Thyroid gland (tissue), 4 donors: ENCODE measurements at regions not wholly inside any gene's neighbourhood (a gene's known extent, or its start where the extent isn't known, plus 50 kb on each side); places are given as distances from the start of the nearest gene placed in this dataset.
"Not testable (repeated sequence)": the region's sequence is repeated elsewhere in the genome, so short reads cannot be mapped to it uniquely, and the experiment has no call there.

Experiments
- POLR2A ChIP-seq, 2 donors: fragments of 450-650 bp; IDR thresholded peaks; one replicate each; pipeline ENCODE4 v1.6.1; 2017; ENCODE audit warnings: antibody characterized with exemption in 2 of 2, mild to moderate bottlenecking in 2 of 2, moderate library complexity in 1 of 2
- TF ChIP-seq, protein P1 (sequence below), 6 experiments: fragments of 200-600 bp in 3 of 6; fragments of 450-650 bp in 3 of 6; sonication (generic) in 3 of 6; IDR thresholded peaks; one replicate each; pipeline ENCODE4 v1.5.1; 2016 to 2019; ENCODE audit warnings: antibody characterized with exemption in 6 of 6, mild to moderate bottlenecking in 2 of 6, inconsistent platforms in 1 of 6, moderate library complexity in 1 of 6

DNA sequence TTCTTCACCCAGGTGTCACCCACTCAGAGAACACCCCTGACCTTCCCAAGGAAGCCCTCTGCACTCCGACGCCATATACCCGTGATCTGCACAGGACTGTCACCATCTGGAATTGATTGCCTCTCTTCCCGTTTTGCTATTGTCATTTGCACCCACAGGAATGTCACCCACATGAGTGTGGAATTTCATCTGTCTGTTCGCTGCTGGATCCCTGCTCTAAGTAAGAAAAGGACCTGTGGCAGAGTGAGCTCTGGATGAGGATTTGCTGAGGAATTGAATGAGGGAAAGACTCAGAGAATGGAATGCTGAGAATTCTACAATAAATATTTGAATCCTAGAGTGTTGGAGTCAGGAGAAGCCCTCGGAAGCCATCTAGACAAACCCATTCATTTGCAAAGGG is 233.6 kb upstream of the SULF2 start:
- TF ChIP-seq, protein P1, sequence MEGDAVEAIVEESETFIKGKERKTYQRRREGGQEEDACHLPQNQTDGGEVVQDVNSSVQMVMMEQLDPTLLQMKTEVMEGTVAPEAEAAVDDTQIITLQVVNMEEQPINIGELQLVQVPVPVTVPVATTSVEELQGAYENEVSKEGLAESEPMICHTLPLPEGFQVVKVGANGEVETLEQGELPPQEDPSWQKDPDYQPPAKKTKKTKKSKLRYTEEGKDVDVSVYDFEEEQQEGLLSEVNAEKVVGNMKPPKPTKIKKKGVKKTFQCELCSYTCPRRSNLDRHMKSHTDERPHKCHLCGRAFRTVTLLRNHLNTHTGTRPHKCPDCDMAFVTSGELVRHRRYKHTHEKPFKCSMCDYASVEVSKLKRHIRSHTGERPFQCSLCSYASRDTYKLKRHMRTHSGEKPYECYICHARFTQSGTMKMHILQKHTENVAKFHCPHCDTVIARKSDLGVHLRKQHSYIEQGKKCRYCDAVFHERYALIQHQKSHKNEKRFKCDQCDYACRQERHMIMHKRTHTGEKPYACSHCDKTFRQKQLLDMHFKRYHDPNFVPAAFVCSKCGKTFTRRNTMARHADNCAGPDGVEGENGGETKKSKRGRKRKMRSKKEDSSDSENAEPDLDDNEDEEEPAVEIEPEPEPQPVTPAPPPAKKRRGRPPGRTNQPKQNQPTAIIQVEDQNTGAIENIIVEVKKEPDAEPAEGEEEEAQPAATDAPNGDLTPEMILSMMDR (IDR thresholded peaks at IDR 0.05): not testable (repeated sequence)
- TF ChIP-seq POLR2A (IDR thresholded peaks at IDR 0.05): not testable (repeated sequence)
